ENCODE measurements at regions not wholly inside any gene's neighbourhood (a gene's known extent, or its start where the extent isn't known, plus 50 kb on each side); places are given as distances from the start of the nearest gene placed in this dataset.
"Not testable (repeated sequence)": the region's sequence is repeated elsewhere in the genome, so short reads cannot be mapped to it uniquely, and the experiment has no call there.

GRCh38 chr19:34871911-34872310 lies 54.8 kb upstream of the ZNF30 start:
- not testable (repeated sequence) for H3K36me3 Mint-ChIP-seq (ENCODE audit: insufficient read depth); H3K4me1 Mint-ChIP-seq (ENCODE audit: low read depth); DNase-seq (ENCODE audit: low spot score, unreplicated experiment); H3K27ac Mint-ChIP-seq; H3K27me3 Mint-ChIP-seq; H3K4me3 Mint-ChIP-seq (ENCODE audit: low read depth); H3K9me3 Mint-ChIP-seq (ENCODE audit: low read depth)

- TF ChIP-seq CTCF (IDR thresholded peaks at IDR 0.05; ENCODE audit: unreplicated experiment), result no peak
- DNase-seq (ENCODE audit: low spot score, unreplicated experiment), result no peak
- H3K4me1 Mint-ChIP-seq (ENCODE audit: low read depth), result no peaks in the 10 kb centered on the region
- H3K9me3 Mint-ChIP-seq (ENCODE audit: low read depth), result no peaks in the 10 kb centered on the region
- no peaks in the 10 kb centered on the region for H3K27me3 Mint-ChIP-seq
- no peaks in the 10 kb centered on the region for H3K36me3 Mint-ChIP-seq (ENCODE audit: insufficient read depth)
- no peak overlapping the region for H3K4me3 Mint-ChIP-seq (ENCODE audit: low read depth)
- no peak overlapping the region for H3K27ac Mint-ChIP-seq
Measured at GRCh38 chr19:34867631-34868030, 59.1 kb upstream of the ZNF30 start.

- H3K4me3 Mint-ChIP-seq (ENCODE audit: low read depth); DNase-seq (ENCODE audit: low spot score, unreplicated experiment); H3K9me3 Mint-ChIP-seq (ENCODE audit: low read depth); H3K27ac Mint-ChIP-seq; H3K36me3 Mint-ChIP-seq (ENCODE audit: insufficient read depth); H3K27me3 Mint-ChIP-seq; H3K4me1 Mint-ChIP-seq (ENCODE audit: low read depth): not testable (repeated sequence)
Measured at GRCh38 chr19:34865225-34865624, 61.5 kb upstream of the ZNF30 start.

- not testable (repeated sequence) for H3K36me3 Mint-ChIP-seq (ENCODE audit: insufficient read depth); H3K27me3 Mint-ChIP-seq; H3K4me1 Mint-ChIP-seq (ENCODE audit: low read depth); DNase-seq (ENCODE audit: low spot score, unreplicated experiment)
- H3K27ac Mint-ChIP-seq, result peak overlapping the region; percentile 87
- peak overlapping the region; percentile 95 for H3K4me3 Mint-ChIP-seq (ENCODE audit: low read depth)
- H3K9me3 Mint-ChIP-seq (ENCODE audit: low read depth), result peaks cover 20% of the 10 kb centered on the region
Measured at GRCh38 chr19:34859823-34860736, 66.6 kb upstream of the ZNF30 start.

- H3K27me3 Mint-ChIP-seq; H3K4me1 Mint-ChIP-seq (ENCODE audit: low read depth); H3K36me3 Mint-ChIP-seq (ENCODE audit: insufficient read depth); H3K27ac Mint-ChIP-seq; DNase-seq (ENCODE audit: low spot score, unreplicated experiment): not testable (repeated sequence)
- Mint-ChIP-seq H3K4me3 (ENCODE audit: low read depth) (peak overlapping the region; percentile 95), H3K9me3 (ENCODE audit: low read depth) (peaks cover 20% of the 10 kb centered on the region)
Measured at GRCh38 chr19:34859325-34859724, 67.4 kb upstream of the ZNF30 start.

- Mint-ChIP-seq H3K4me3 (ENCODE audit: low read depth) (no peak overlapping the region), H3K36me3 (ENCODE audit: insufficient read depth) (peaks cover 4% of the 10 kb centered on the region), H3K9me3 (ENCODE audit: low read depth) (peaks cover 20% of the 10 kb centered on the region)
Measured at GRCh38 chr19:34856052-34856451, 70.7 kb upstream of the ZNF30 start.

GRCh38 chr19:34853369-34853768 lies 73.3 kb upstream of the ZNF30 start:
- Mint-ChIP-seq H3K27ac (no peak overlapping the region), H3K27me3 (no peaks in the 10 kb centered on the region), H3K4me3 (ENCODE audit: low read depth) (no peak overlapping the region), H3K9me3 (ENCODE audit: low read depth) (peaks cover 10% of the 10 kb centered on the region), H3K36me3 (ENCODE audit: insufficient read depth) (peaks cover 1% of the 10 kb centered on the region), H3K4me1 (ENCODE audit: low read depth) (no peaks in the 10 kb centered on the region)
- no peak for TF ChIP-seq CTCF (IDR thresholded peaks at IDR 0.05; ENCODE audit: unreplicated experiment)
- no peak for DNase-seq (ENCODE audit: low spot score, unreplicated experiment)

More at GRCh38 chr19:34856052-34856451, 70.7 kb upstream of the ZNF30 start:
- TF ChIP-seq CTCF (IDR thresholded peaks at IDR 0.05; ENCODE audit: unreplicated experiment), result no peak
- DNase-seq (ENCODE audit: low spot score, unreplicated experiment), result no peak
- Mint-ChIP-seq H3K27ac (no peak overlapping the region), H3K4me1 (ENCODE audit: low read depth) (peaks cover 5% of the 10 kb centered on the region), H3K27me3 (no peaks in the 10 kb centered on the region)

Data from progenitor cell of endocrine pancreas (in vitro differentiated cells).